GM12864 (cell line): ENCODE measurements at regions not wholly inside any gene's neighbourhood (a gene's known extent, or its start where the extent isn't known, plus 50 kb on each side); places are given as distances from the start of the nearest gene placed in this dataset.

Experiments used
- DNase-seq: peaks from one replicate; pipeline ENCODE4 v3.0.0-alpha.2; 2011; ENCODE audit warnings: low read depth
- H3K4me3 ChIP-seq: 2 replicates; pipeline ENCODE4 v1.5.1; 2011; ENCODE audit warnings: mild to moderate bottlenecking, low read depth, low read length, control low read depth
- TF ChIP-seq, protein P1 (sequence below): IDR thresholded peaks from 2 replicates; pipeline ENCODE4 v1.5.1; 2011; ENCODE audit warnings: low read depth, mild to moderate bottlenecking, moderate library complexity, low read length, control low read depth, inconsistent platforms; ENCODE audit errors: missing control alignments

DNA sequence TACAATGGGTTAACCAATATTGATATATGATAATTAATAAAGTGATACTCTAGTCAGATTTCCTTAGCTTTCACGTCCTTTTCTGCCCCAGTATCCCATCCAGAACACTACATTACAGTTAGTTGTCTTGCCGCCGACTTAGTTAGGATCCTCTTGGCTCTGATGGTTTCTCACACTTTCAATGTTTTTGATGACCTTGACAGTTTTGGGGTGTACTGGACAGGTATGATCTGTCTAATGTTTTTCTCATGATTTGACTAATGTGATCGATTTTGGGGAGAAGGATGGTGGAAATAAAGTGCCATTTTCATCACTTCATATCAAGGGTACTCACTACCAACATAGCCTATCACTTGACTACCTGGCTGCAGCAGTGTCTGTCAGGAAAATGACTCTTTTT is 245.0 kb upstream of the TMC3 start:
- TF ChIP-seq, protein P1, sequence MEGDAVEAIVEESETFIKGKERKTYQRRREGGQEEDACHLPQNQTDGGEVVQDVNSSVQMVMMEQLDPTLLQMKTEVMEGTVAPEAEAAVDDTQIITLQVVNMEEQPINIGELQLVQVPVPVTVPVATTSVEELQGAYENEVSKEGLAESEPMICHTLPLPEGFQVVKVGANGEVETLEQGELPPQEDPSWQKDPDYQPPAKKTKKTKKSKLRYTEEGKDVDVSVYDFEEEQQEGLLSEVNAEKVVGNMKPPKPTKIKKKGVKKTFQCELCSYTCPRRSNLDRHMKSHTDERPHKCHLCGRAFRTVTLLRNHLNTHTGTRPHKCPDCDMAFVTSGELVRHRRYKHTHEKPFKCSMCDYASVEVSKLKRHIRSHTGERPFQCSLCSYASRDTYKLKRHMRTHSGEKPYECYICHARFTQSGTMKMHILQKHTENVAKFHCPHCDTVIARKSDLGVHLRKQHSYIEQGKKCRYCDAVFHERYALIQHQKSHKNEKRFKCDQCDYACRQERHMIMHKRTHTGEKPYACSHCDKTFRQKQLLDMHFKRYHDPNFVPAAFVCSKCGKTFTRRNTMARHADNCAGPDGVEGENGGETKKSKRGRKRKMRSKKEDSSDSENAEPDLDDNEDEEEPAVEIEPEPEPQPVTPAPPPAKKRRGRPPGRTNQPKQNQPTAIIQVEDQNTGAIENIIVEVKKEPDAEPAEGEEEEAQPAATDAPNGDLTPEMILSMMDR, result no peak
- H3K4me3 ChIP-seq, result no peak overlapping the region
- no peak for DNase-seq

DNA sequence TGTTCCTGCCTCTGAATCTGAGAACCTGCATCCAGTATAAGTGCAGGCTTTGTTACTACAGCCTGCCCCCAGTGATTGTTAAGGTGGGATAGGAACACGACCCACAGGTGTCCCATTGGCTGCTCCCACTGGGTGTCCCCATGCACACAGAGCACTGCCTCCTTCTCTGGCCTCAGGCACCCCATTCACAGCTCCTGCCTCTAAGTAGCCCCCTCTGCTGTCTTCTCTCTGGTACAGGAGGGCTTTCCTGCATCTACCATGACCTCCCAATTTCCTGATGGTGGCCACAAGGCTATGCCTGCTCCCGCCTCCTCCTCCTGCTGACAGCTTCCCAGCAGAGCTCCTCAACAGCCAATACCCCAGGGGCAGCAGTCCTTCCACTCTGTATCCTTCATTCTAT is 238.6 kb upstream of the TMC3 start:
- TF ChIP-seq, protein P1, result no peak
- no peak for DNase-seq
- no peak overlapping the region for H3K4me3 ChIP-seq

DNA sequence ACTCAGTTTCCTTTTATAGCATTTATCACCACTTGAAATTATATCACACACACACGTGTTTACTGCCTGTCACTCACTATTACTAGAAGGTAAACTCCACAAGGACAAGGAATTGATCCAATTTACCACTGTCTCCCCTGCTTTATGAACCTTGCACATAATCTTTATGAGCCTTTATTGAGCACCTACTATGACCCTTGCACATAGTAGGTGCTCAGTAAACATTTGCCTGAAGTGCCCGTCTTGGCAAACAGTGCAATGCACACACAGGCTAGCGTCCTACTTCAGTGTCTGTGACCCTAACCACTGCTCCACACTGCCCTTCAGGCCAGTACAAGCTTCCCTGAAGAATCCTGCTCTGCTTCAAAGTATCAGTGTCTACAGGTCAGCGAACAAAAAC is 237.7 kb upstream of the TMC3 start:
- TF ChIP-seq, protein P1, result no peak
- H3K4me3 ChIP-seq, result no peak overlapping the region
- DNase-seq, result no peak

DNA sequence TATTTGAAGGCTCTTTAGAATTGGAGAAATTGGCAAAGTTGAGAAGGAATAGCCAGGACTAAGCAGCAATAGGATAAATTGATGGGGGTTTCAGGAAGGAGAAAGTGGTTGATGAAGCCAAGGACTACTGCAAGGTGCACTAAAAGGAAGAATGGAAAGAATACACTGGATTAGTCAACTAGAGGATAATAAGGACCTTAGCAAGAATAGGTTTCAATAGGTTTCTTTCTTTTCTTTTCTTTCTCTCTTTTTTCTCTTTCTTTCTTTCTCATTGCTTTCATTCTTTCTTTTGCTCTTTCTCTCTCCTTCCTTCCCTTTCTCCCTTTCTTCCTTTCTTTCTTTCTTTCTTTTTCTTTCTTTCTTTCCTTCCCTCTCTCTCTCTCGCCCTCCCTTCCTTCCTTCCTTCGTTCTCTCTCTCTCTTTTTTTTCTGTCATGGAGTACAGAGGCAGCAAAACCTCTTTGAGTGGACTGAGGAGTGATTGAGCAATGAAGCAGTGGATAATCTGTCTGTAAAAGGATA is 234.4 kb upstream of the TMC3 start:
- DNase-seq, result no peak
- TF ChIP-seq, protein P1, result no peak
- no peak overlapping the region for H3K4me3 ChIP-seq

DNA sequence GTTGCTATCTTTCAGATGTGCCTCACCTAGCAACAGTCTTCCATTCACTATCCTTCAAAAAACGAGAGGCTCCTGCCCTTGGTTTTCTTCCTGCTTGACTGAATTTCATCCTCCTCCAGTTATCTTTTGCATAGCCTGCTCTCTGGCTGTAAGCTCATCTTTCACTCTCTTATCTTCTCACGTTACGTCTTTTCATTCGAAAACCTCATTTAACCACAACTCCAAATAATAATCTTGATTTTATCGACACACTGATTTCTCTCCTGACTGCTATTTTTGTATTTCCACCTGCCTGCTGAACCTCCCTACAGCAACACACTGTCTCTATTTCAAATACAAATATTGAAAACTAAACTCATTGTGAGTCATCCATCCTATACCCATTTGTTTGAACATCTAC is 230.7 kb upstream of the TMC3 start:
- no peak overlapping the region for H3K4me3 ChIP-seq
- TF ChIP-seq, protein P1, result no peak
- DNase-seq, result no peak

DNA sequence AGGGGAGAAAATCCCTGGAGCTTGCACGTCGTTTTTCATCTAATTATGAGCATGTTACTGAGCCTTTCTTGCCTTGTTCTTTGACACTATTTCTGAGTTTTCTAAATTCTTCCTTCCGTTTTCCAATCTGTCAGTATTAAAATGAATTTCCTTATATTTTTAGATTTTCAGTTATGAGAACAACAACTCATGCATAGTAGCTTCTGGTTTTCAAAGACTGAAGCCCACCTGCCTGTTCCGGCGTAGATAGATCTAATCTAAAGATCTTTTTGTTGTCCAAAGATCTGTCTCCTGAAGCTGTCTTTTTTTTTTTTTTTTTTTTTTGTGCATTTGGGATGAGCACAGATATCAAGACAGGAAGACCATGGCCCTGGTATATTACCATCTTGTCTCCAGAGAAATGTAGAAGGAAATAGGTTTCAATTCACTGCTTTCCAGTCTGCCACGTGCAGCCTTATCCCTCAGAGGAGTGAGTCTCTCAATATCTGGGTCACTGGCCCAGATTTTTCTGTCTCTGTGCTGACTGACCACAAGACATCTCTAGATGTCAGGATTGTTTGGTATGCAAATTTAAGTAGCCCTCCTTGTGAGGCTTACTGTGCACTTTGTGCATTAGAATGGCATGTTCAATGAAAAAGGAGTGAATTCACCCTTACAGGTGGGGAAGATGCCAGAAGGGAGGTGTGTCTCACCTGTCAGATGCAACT is 222.3 kb upstream of the TMC3 start:
- DNase-seq, result no peak
- TF ChIP-seq, protein P1, result no peak
- no peak overlapping the region for H3K4me3 ChIP-seq

DNA sequence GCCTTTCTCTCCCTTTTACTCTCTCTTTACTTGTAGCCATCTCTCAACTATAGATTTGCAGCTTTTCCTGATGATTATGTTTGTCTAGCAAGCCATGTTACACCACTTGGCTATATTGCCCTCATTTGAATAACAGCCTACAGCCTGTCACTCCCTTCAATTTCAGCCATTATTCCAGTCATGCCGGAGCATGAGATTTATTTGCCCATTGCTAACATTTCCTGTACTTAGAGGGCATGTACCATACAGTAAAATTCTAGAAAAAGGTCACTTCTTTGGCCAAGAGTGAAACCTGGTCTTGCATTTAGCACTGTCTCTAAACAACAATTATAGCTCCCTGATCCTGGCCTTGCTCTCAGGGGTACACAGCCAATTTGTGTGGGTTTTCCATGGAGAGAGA is 221.7 kb upstream of the TMC3 start:
- TF ChIP-seq, protein P1, result no peak
- no peak overlapping the region for H3K4me3 ChIP-seq
- no peak for DNase-seq
